ENCODE measurements at regions not wholly inside any gene's neighbourhood (a gene's known extent, or its start where the extent isn't known, plus 50 kb on each side); places are given as distances from the start of the nearest gene placed in this dataset.
"Not testable (repeated sequence)": the region's sequence is repeated elsewhere in the genome, so short reads cannot be mapped to it uniquely, and the experiment has no call there.

DNA sequence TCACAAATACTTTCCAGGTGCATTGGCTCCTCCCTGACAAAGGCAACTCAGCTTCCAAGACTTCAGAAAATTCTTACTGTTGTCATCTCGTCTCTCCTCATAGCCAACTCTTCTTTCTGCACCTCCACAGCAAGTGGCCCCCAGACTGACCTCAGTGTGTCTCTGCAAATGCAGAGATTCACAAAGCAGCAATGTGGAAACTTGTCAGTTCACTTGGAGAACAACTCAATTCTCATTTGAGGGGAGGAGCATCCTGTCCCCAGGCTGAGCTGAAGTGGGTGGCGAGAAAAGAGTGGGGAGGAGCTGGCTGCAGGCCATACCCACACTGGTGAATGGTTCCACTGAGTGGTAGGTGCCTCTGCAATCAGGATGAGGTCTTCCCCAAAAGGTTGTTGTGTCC is 248.7 kb upstream of the IL12A start:
- ATAC-seq, result no peak

GRCh38 chr3:159741281-159741680 is 247.4 kb upstream of the IL12A start:
- ATAC-seq, result no peak

- no peak for ATAC-seq
Observed at GRCh38 chr3:159748425-159748824, 240.2 kb upstream of the IL12A start.

- ATAC-seq, result no peak
Observed at GRCh38 chr3:159749406-159749805, 239.2 kb upstream of the IL12A start.

GRCh38 chr3:159751146-159751545 is 237.5 kb upstream of the IL12A start:
- no peak for ATAC-seq

- peak; percentile 80 for ATAC-seq
Observed at GRCh38 chr3:159751752-159752151, 236.9 kb upstream of the IL12A start.

- ATAC-seq, result not testable (repeated sequence)
Observed at GRCh38 chr3:159756279-159757207, 232.1 kb upstream of the IL12A start.

- no peak for ATAC-seq
Observed at GRCh38 chr3:159757341-159758060, 231.1 kb upstream of the IL12A start.

GRCh38 chr3:159760046-159760445 is 228.6 kb upstream of the IL12A start:
- ATAC-seq, result no peak

GRCh38 chr3:159761369-159761768 is 227.3 kb upstream of the IL12A start:
- no peak for ATAC-seq

GRCh38 chr3:159761848-159762635 is 226.6 kb upstream of the IL12A start:
- no peak for ATAC-seq

DNA sequence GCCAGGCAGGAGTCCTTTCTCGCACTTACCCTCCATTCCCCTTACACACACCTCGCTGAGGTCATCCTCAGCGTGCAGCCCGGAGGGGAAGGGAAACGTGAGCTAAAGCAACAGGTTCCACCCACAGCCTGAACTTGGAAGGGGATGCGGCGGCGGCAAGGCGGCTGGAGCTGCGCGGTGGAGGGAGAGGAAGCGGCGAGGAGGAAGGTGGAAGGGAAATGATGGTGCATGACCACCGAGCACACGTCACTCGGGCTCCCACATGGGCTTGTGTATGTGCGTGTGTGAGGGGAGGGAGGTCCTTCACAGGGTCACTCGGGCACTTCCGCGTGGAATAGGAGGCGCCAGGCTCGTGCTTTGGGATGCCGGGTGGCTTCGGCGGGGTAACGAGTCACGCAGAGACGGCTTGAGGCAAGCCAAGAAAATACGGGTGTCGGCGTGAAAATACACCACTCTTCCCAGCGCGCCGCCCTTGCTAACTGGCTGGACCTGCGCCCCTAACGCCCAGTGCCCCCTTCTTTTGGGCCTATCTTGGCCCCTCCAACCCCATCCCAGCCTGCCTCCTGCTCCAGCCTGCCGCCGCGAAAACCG is 225.5 kb upstream of the IL12A start:
- peak; percentile 59 for ATAC-seq

DNA sequence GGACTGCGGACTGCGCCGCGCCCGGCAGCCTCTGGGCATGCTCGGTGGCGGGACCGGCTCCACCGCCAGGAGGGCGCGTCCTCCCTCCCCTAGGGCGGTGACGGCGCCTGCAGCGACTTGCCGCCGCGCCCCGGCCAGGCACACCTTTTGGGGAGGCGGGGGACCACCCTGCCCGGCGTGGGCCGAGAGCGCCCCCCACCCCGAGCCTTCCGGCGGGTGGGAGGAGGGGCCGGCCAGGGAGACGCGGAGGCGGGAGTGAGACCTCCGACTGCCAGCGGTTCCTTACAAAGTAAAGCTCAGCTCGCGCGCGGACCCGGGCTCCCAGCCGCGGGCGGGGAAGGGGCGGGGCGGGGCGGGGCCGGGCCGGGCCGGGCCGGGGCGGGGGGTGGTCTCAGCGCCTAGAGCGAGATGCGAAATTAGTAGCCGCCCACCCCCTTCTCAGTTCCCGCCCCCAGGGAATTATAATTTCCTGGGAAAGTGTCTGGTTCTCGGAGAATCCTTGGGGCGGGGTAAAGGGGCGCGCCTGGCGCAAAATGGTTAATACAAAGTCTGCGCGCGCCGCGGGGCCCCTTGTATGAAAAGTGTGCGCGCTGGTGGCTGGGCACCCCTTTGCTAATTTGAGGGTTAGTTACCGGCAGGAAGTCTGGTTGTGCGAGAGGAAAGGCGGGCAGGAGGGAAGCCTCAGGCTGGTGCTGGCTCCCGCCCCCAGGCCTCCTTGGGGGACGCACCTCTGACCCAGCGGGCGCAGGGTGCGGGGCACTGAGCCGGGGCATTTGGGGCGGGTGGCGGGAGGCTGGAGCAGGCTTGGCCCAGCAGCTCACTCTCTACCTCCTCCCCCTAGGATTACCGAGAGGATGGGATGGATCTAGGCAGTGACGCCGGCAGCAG is 224.8 kb upstream of the IL12A start:
- ATAC-seq, result peak; percentile 70

DNA sequence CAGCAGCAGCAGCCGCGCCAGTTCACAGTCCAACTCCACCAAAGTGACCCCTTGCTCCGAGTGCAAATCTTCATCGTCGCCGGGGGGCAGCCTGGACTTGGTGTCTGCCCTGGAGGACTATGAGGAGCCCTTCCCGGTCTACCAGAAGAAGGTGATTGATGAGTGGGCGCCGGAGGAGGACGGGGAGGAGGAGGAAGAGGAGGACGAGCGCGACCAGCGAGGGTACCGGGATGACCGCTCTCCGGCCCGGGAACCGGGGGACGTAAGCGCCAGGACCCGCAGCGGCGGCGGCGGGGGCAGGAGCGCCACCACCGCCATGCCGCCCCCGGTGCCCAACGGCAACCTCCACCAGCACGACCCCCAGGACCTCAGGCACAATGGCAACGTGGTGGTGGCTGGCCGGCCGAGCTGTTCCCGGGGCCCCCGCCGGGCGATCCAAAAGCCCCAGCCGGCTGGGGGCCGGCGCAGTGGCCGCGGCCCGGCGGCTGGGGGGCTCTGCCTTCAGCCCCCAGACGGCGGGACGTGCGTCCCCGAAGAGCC is 224.1 kb upstream of the IL12A start:
- no peak for ATAC-seq

GRCh38 chr3:159765030-159765859 is 223.4 kb upstream of the IL12A start:
- ATAC-seq, result peak; percentile 76

- no peak for ATAC-seq
Observed at GRCh38 chr3:159765860-159766294, 222.8 kb upstream of the IL12A start.

- ATAC-seq, result no peak
Observed at GRCh38 chr3:159766563-159767185, 222.0 kb upstream of the IL12A start.

- no peak for ATAC-seq
Observed at GRCh38 chr3:159770998-159771397, 217.6 kb upstream of the IL12A start.

DNA sequence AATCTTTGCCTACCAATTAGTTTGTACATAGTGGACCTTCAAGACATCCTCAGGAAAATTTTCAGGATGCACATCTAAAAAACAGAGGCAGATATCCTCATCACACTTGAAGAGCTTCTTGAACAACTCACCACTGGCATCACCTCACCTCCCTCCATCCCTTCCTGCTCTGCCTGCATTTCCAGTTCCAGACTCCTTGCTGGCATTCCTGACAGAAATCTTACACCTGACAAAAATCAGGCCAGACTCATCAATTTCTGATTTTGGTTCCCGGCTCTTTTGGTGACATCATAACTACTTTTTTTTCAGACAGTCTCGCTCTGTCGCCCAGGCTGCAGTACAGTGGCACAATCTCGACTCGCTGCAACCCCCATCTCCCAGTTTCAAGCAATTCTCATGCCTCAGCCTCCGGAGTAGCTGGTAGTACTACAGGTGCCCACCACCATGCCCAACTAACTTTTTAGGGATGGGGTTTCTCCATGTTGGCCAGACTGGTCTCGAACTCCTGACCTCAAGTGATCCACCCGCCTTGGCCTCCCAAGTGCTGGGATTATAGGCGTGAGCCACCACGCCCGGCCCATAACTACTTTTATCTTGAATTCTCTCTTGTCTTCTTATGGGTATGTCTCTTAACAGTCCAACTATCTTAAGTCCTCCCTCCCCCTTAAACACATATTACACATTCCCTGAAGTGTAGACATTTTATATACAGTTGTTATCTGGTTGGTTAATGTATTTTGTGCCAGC is 216.6 kb upstream of the IL12A start:
- ATAC-seq, result peak; percentile 69

All from esophagus mucosa (tissue), 1 donor.